Kidney (tissue), 13 donors: ENCODE measurements at regions not wholly inside any gene's neighbourhood (a gene's known extent, or its start where the extent isn't known, plus 50 kb on each side); places are given as distances from the start of the nearest gene placed in this dataset.

Experiments used
- DNase-seq, 5 donors: peaks; one replicate each; pipeline ENCODE4 v3.0.0-alpha.2; 2013 to 2020
- FAIRE-seq: peaks from 2 replicates; lab custom pipeline; 2012; peaks lifted over from hg19 to GRCh38; lab: Jason Lieb, UNC
- H3K27ac ChIP-seq, 2 donors: one replicate each; pipeline ENCODE4 v1.7.0; 2013; ENCODE audit warnings: low read depth in 2 of 2, low read length in 2 of 2, inconsistent platforms in 1 of 2
- H3K27me3 ChIP-seq: one replicate; pipeline ENCODE4 v1.7.1; 2013; ENCODE audit warnings: low read length, inconsistent platforms; ENCODE audit not compliant: control insufficient read depth, insufficient read depth
- H3K36me3 ChIP-seq, 3 donors: one replicate each; pipeline versions ENCODE4 v1.7.0 to v1.7.1; 2013; ENCODE audit warnings: low read length in 3 of 3, control low read depth in 1 of 3, inconsistent platforms in 1 of 3; ENCODE audit not compliant: insufficient read depth in 3 of 3, control insufficient read depth in 2 of 3
- H3K4me1 ChIP-seq, 3 donors: one replicate each; pipeline versions ENCODE4 v1.7.0 to v1.7.1; 2013; ENCODE audit warnings: low read length in 3 of 3, inconsistent platforms in 1 of 3, low read depth in 1 of 3; ENCODE audit not compliant: control insufficient read depth in 2 of 3, insufficient read depth in 2 of 3
- H3K4me3 ChIP-seq, 3 donors: one replicate each; pipeline versions ENCODE4 v1.7.0 to v1.8.1; 2013; ENCODE audit warnings: low read length in 3 of 3, control low read depth in 1 of 3, inconsistent platforms in 1 of 3
- H3K9ac ChIP-seq, 3 donors: one replicate each; pipeline versions ENCODE4 v1.7.0 to v1.7.1; 2013; ENCODE audit warnings: low read length in 3 of 3, control low read depth in 1 of 3, inconsistent platforms in 1 of 3
- H3K9me3 ChIP-seq, 3 donors: one replicate each; pipeline versions ENCODE4 v1.7.0 to v1.7.1; 2013; ENCODE audit warnings: low read length in 3 of 3, control low read depth in 1 of 3, inconsistent platforms in 1 of 3; ENCODE audit not compliant: control insufficient read depth in 2 of 3, insufficient read depth in 1 of 3
- CTCF ChIP-seq: IDR thresholded peaks from 3 replicates; pipeline ENCODE4 v1.5.1; 2012; ENCODE audit warnings: mild to moderate bottlenecking, moderate library complexity, borderline replicate concordance; ENCODE audit not compliant: insufficient read depth; ENCODE audit errors: extremely low read depth
- intact Hi-C: fragments of 100-400 bp; cut with DNase I; formaldehyde crosslinking; loops from one replicate; pipeline ENCODE4 v1.11.1; 2022
- donor health status: control.
- donor health status: control.
- donor health status: control.
- donor health status: control.
- donor health status: control.
- donor health status: DM: yes; HTN: yes; CAD: no.
- donor health status: Normal renal cell carcinoma (clear cell type).

DNA sequence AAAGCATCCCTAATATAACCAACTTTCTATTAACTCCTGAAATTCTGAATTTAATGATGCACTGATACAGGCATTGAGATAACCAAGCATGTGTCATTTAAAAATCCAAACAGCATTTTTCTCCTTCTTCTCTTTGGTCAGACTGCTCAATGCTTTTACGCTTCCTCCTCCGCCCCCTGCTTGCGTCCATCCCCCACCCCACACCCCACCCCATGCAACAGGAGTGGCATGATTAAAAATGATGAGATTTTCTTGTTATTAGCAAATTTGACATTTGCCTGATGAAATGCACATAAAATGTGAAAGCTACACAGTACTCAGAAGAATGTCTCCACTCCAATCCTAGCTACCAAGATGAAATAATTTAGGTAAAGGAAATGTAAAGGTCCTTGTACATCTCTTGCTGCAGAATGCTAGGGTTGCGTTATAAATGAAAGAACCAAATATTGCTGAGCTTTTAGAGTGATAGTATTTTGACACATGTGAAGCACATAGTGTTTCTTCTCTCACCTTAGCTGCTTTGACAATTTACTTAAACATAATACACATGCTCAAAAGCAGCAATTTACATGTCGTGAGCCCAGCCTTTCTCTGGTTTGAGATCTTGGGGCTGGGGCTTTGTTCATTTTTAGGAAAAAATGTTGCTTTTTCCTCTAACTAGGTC, 263.8 kb downstream of the MEIS1 start:
- no peak for FAIRE-seq
- Histone ChIP-seq H3K27ac (no peak overlapping the region), H3K9ac (peak overlapping the region in 1 of 3 donors; percentile 2), H3K27me3 (no peaks in the 10 kb centered on the region), H3K4me3 (no peak overlapping the region), H3K4me1 (peaks cover 0 to 27% (median 0%) of the 10 kb centered on the region in 3 donors), H3K36me3 (no peaks in the 10 kb centered on the region), H3K9me3 (no peaks in the 10 kb centered on the region)
- TF ChIP-seq CTCF = no peak
- no peak for DNase-seq
- intact Hi-C loops = no loop called here

- no peak for FAIRE-seq
- no peaks in the 10 kb centered on the region for H3K27me3 ChIP-seq
- H3K4me1 ChIP-seq = peaks cover 0 to 27% (median 0%) of the 10 kb centered on the region in 3 donors
- DNase-seq = no peak
- H3K9ac ChIP-seq = peak overlapping the region in 1 of 3 donors; percentile 2
- intact Hi-C loops = no loop called here
- no peaks in the 10 kb centered on the region for H3K9me3 ChIP-seq
- H3K36me3 ChIP-seq = no peaks in the 10 kb centered on the region
- no peak for TF ChIP-seq CTCF
- no peak overlapping the region for H3K4me3 ChIP-seq
- no peak overlapping the region for H3K27ac ChIP-seq
These were observed 264.5 kb downstream of the MEIS1 start for GRCh38 chr2:66699416-66699792.

DNA sequence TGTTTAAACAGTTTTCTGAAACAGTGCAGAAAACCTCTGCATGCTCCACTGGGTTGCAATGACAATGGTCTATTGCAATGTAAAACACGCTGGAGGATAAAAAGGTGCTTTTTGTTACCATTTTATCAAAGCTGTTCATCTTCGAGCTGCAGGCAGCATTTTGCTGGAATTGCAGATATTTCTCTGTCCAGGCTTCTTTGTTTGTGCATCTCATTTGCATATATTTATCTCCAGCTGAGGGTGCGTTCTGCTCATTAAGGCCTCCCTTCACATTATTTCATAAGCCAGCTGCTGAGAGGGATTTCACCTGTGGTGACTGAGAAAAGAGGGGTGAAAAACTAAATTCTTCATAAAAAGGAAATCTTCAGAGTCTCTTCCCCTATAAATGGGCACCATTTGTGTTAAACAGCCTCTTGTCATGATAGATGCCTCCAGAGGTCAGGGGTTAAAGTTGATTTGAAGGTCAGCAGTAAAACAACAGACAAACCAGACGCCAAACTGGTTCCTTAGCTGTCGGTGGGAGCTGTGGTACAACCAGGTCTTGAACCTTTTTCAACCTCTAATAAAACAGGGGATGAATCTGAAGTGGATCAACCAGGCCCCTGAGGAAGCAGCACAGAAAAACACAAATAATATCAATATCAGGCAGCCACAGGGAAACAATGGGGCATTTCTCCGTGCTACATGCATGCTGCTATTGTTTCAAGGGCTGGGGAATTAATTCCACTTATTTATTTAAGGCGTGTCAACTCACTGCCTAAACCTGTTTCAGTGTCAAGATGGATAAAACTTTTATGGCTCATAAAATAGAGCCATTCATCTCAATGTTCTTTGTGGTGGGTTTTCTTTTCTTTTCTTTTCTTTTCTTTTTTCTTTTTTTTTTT, 265.1 kb downstream of the MEIS1 start:
- peak in 4 of 5 donors; percentile 78 to 94 (median 84) for DNase-seq
- Histone ChIP-seq H3K4me1 (peaks cover 0 to 27% (median 0%) of the 10 kb centered on the region in 3 donors), H3K9me3 (no peaks in the 10 kb centered on the region), H3K27ac (peak overlapping the region in 1 of 2 donors; percentile 8), H3K4me3 (peak overlapping the region in 1 of 3 donors; percentile 35), H3K27me3 (no peaks in the 10 kb centered on the region), H3K36me3 (no peaks in the 10 kb centered on the region), H3K9ac (peak overlapping the region in 1 of 3 donors; percentile 20)
- intact Hi-C loops = no loop called here
- no peak for FAIRE-seq
- no peak for TF ChIP-seq CTCF
